ENCODE measurements at regions not wholly inside any gene's neighbourhood (a gene's known extent, or its start where the extent isn't known, plus 50 kb on each side); places are given as distances from the start of the nearest gene placed in this dataset.
"Not testable (repeated sequence)": the region's sequence is repeated elsewhere in the genome, so short reads cannot be mapped to it uniquely, and the experiment has no call there.

- Mint-ChIP-seq H3K36me3 (ENCODE audit: low read depth) (no peaks in the 10 kb centered on the region), H3K27ac (no peak overlapping the region), H3K27me3 (peaks cover 54% of the 10 kb centered on the region), H3K9me3 (peaks cover 10% of the 10 kb centered on the region), H3K4me3 (no peak overlapping the region), H3K4me1 (no peaks in the 10 kb centered on the region)
- DNase-seq, result peak; percentile 78
- intact Hi-C loops (cut with micrococcal nuclease), result no loop called here
These were observed 95.9 kb upstream of the PPP2R5C start for GRCh38 chr14:101665478-101666078.

DNA sequence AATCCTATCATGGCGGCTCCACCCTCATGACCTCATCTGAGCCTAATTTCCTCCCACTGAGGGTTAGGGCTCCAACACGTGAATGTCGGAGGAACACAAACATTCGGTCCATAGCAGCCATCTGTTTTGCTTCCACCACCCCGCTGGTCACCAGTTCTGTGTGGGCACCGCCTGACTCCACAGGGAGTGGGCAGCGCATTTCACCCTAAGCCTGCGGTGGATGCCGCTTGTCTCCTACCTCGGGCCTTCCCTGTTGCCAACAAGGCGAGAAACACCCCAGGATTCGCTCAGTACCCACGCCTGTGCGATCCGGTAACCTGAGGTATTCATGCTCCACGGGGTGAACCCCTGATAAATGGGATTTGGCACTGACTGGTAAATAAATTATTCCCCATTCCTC lies 95.2 kb upstream of the PPP2R5C start:
- intact Hi-C loops (cut with micrococcal nuclease), result no loop called here
- Mint-ChIP-seq H3K36me3 (ENCODE audit: low read depth) (no peaks in the 10 kb centered on the region), H3K4me1 (no peaks in the 10 kb centered on the region), H3K4me3 (no peak overlapping the region), H3K27me3 (peaks cover 50% of the 10 kb centered on the region), H3K27ac (no peak overlapping the region), H3K9me3 (peaks cover 10% of the 10 kb centered on the region)
- no peak for DNase-seq

- Mint-ChIP-seq H3K27ac (no peak overlapping the region), H3K36me3 (ENCODE audit: low read depth) (no peaks in the 10 kb centered on the region), H3K27me3 (peaks cover 45% of the 10 kb centered on the region), H3K4me1 (no peaks in the 10 kb centered on the region), H3K9me3 (peaks cover 10% of the 10 kb centered on the region), H3K4me3 (no peak overlapping the region)
- intact Hi-C loops (cut with micrococcal nuclease), result no loop called here
- no peak for DNase-seq
These were observed 91.9 kb upstream of the PPP2R5C start for GRCh38 chr14:101669629-101670028.

GRCh38 chr14:101673873-101674272 lies 87.6 kb upstream of the PPP2R5C start:
- Mint-ChIP-seq H3K27ac (no peak overlapping the region), H3K9me3 (peaks cover 10% of the 10 kb centered on the region), H3K4me3 (no peak overlapping the region), H3K36me3 (ENCODE audit: low read depth) (no peaks in the 10 kb centered on the region), H3K27me3 (peaks cover 29% of the 10 kb centered on the region), H3K4me1 (no peaks in the 10 kb centered on the region)
- DNase-seq, result no peak
- intact Hi-C loops (cut with micrococcal nuclease), result no loop called here

- DNase-seq; intact Hi-C loops (cut with micrococcal nuclease); H3K36me3 Mint-ChIP-seq (ENCODE audit: low read depth); H3K9me3 Mint-ChIP-seq; H3K27ac Mint-ChIP-seq; H3K4me3 Mint-ChIP-seq; H3K4me1 Mint-ChIP-seq: not testable (repeated sequence)
- H3K27me3 Mint-ChIP-seq, result peaks cover 20% of the 10 kb centered on the region
These were observed 85.7 kb upstream of the PPP2R5C start for GRCh38 chr14:101675835-101676234.

DNA sequence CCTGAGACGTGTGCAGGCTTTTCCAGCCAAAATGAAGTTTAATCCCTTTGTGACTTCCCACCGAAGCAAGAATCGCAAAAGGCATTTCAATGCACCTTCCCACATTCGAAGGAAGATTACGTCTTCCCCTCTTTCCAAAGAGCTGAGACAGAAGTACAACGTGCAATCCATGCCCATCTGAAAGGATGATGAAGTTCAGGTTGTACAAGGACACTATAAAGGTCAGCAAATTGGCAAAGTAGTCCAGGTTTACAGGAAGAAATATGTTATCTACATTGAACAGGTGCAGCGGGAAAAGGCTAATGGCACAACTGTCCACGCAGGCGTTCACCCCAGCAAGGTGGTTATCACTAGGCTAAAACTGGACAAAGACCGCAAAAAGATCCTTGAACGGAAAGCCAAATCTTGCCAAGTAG lies 83.6 kb upstream of the PPP2R5C start:
- intact Hi-C loops (cut with micrococcal nuclease); DNase-seq; H3K9me3 Mint-ChIP-seq; H3K4me1 Mint-ChIP-seq; H3K27ac Mint-ChIP-seq; H3K36me3 Mint-ChIP-seq (ENCODE audit: low read depth); H3K4me3 Mint-ChIP-seq: not testable (repeated sequence)
- H3K27me3 Mint-ChIP-seq, result peaks cover 13% of the 10 kb centered on the region

GRCh38 chr14:101681795-101682194 lies 79.7 kb upstream of the PPP2R5C start:
- intact Hi-C loops (cut with micrococcal nuclease), result no loop called here
- peaks cover 20% of the 10 kb centered on the region for H3K27me3 Mint-ChIP-seq
- no peaks in the 10 kb centered on the region for H3K4me1 Mint-ChIP-seq
- no peak overlapping the region for H3K4me3 Mint-ChIP-seq
- no peak for DNase-seq
- no peaks in the 10 kb centered on the region for H3K9me3 Mint-ChIP-seq
- H3K36me3 Mint-ChIP-seq (ENCODE audit: low read depth), result no peaks in the 10 kb centered on the region
- no peak overlapping the region for H3K27ac Mint-ChIP-seq

DNA sequence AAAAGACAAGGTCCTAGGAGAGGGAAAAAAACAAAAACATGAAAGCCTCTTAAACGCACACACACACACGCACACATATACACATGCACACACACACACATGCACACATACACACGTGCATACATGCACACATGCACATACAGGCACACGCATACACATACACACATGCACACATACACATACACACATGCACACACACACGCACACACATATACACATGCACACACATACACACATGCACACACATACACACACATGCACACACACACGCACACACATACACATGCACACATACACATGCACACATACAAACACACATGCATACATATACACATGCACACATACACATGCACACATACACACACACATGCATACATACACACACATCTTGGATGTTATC lies 78.1 kb upstream of the PPP2R5C start:
- Mint-ChIP-seq H3K4me3 (no peak overlapping the region), H3K36me3 (ENCODE audit: low read depth) (no peaks in the 10 kb centered on the region)
- no peak for DNase-seq

GRCh38 chr14:101687756-101688546 lies 73.6 kb upstream of the PPP2R5C start:
- Mint-ChIP-seq H3K4me1 (no peaks in the 10 kb centered on the region), H3K36me3 (ENCODE audit: low read depth) (no peaks in the 10 kb centered on the region), H3K4me3 (no peak overlapping the region), H3K27ac (no peak overlapping the region), H3K9me3 (no peaks in the 10 kb centered on the region), H3K27me3 (peaks cover 19% of the 10 kb centered on the region)
- no peak for DNase-seq
- intact Hi-C loops (cut with micrococcal nuclease), result no loop called here

More for the DNA sequence above, 78.1 kb upstream of the PPP2R5C start:
- peaks cover 22% of the 10 kb centered on the region for H3K27me3 Mint-ChIP-seq
- no peaks in the 10 kb centered on the region for H3K4me1 Mint-ChIP-seq
- no peak overlapping the region for H3K27ac Mint-ChIP-seq
- H3K9me3 Mint-ChIP-seq, result no peaks in the 10 kb centered on the region
- intact Hi-C loops (cut with micrococcal nuclease), result no loop called here

- Mint-ChIP-seq H3K4me1 (no peaks in the 10 kb centered on the region), H3K9me3 (no peaks in the 10 kb centered on the region), H3K4me3 (no peak overlapping the region), H3K36me3 (ENCODE audit: low read depth) (no peaks in the 10 kb centered on the region), H3K27me3 (peaks cover 18% of the 10 kb centered on the region), H3K27ac (no peak overlapping the region)
- no peak for DNase-seq
- intact Hi-C loops (cut with micrococcal nuclease), result no loop called here
These were observed 72.4 kb upstream of the PPP2R5C start for GRCh38 chr14:101689039-101689501.

DNA sequence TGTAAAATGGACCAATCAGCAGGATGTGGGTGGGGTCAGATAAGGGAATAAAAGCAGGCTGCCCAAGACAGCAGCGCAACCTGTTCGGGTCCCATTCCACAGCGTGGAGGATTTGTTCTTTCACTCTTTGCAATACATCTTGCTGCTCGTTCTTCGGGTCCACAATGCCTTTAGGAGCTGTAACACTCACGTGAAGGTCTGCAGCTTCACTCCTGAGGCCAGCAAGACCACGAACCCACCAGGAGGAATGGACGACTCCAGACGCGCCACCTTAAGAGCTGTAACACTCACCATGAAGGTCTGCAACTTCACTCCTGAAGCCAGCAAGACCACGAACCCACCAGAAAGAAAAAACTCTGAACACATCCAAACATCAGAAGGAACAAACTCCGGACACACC lies 71.5 kb upstream of the PPP2R5C start:
- H3K27ac Mint-ChIP-seq; intact Hi-C loops (cut with micrococcal nuclease); H3K4me3 Mint-ChIP-seq; H3K9me3 Mint-ChIP-seq; H3K4me1 Mint-ChIP-seq; DNase-seq; H3K36me3 Mint-ChIP-seq (ENCODE audit: low read depth): not testable (repeated sequence)
- peaks cover 18% of the 10 kb centered on the region for H3K27me3 Mint-ChIP-seq

GRCh38 chr14:101695659-101696058 lies 65.8 kb upstream of the PPP2R5C start:
- Mint-ChIP-seq H3K27ac (no peak overlapping the region), H3K9me3 (peaks cover 14% of the 10 kb centered on the region), H3K4me3 (no peak overlapping the region), H3K36me3 (ENCODE audit: low read depth) (no peaks in the 10 kb centered on the region), H3K4me1 (no peaks in the 10 kb centered on the region), H3K27me3 (peaks cover 47% of the 10 kb centered on the region)
- DNase-seq, result no peak
- intact Hi-C loops (cut with micrococcal nuclease), result no loop called here

DNA sequence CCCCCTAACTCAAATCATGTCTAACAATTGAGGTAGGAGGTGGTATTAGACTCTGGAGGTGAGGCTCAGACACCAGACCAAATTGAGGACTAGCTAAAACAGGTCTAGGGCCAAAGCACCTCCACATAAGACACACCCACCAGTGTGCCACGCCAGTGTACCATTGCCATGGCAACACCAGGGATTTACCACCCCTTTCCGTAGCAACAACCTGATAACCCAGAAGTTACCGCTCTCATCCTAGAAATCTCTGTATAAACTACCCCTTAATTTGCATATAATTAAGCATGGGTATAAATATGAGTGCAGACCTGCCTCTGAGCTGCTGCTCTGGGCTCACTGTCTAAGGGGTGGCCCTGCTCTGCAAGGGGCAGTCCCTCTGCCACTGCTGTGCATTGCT lies 57.4 kb upstream of the PPP2R5C start:
- no peaks in the 10 kb centered on the region for H3K9me3 Mint-ChIP-seq
- intact Hi-C loops (cut with micrococcal nuclease), result loop anchor here (10.0 kb wide), 1 partner anchor 391 kb away; no protein-coding TSS in a partner anchor

DNA sequence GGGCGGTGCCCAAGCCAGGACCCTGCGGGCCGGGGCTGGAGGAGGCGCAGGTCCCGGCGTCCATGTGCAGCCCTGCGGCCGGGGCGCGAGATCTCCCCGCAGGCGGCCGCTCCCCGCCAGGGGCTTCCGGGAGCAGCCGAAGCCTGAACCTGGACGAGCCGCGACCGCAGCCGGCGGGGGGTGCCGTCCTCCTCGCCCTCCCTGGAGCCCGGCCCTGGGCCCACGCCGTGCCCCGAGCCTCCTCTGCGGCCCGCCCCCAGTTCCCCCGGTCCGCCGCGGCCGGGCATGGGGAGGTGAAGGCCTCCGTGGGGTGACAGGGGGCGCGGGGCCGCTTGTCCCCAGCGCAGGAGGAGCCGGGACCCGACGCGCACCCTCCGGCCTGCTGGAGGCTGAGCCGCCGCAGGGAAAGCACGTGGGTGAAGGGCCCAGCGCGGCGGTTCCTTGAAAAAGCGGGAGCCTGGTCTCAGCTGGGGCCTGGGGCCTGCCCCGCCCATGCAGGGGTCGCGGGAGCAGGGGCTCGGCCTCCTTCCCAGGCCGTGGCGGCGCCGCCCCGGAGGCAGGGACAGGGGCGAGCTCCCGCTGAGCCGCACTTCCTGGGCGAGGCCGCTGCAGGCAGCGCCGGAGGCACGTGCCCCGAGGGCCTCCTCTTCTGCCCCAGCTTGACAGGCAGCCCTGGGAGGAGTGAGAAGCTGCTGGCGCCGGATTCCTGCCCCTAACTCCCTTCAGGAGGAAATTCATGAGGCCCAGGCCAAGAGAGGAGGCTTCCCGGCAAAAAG lies 55.6 kb upstream of the PPP2R5C start:
- DNase-seq, result peak; percentile 88
- Mint-ChIP-seq H3K27me3 (peaks cover 26% of the 10 kb centered on the region), H3K27ac (peak overlapping the region; percentile 72), H3K9me3 (no peaks in the 10 kb centered on the region), H3K36me3 (ENCODE audit: low read depth) (no peaks in the 10 kb centered on the region), H3K4me3 (no peak overlapping the region), H3K4me1 (peaks cover 24% of the 10 kb centered on the region)
- intact Hi-C loops (cut with micrococcal nuclease), result loop anchor here (2.0 to 10.0 kb wide), 8 partner anchors 65 to 389 kb away; partner anchors contain the start of gene DYNC1H1

More for the DNA sequence above, 57.4 kb upstream of the PPP2R5C start:
- Mint-ChIP-seq H3K4me3 (no peak overlapping the region), H3K27ac (no peak overlapping the region), H3K4me1 (peaks cover 22% of the 10 kb centered on the region), H3K36me3 (ENCODE audit: low read depth) (no peaks in the 10 kb centered on the region), H3K27me3 (peaks cover 37% of the 10 kb centered on the region)
- peak; percentile 58 for DNase-seq

Measured in activated CD4-positive, alpha-beta T cell treated with anti-CD3 and anti-CD28 coated beads, Interleukin-2, amount 10 ng/mL, durations not matched to agents 24 days and 14 days (primary cell).